IMR-90 (cell line): ENCODE measurements at regions not wholly inside any gene's neighbourhood (a gene's known extent, or its start where the extent isn't known, plus 50 kb on each side); places are given as distances from the start of the nearest gene placed in this dataset.

Experiments used
- CTCF ChIP-seq: conservative IDR thresholded peaks from 2 replicates; pipeline ENCODE4 v1.5.1; 2012; ENCODE audit warnings: mild to moderate bottlenecking, low read depth, low read length, improper control_type of control experiment
- ELK1 ChIP-seq: fragments of 150-350 bp; IDR thresholded peaks from 2 replicates; pipeline ENCODE4 v1.6.1; 2016; ENCODE audit warnings: low read depth, mild to moderate bottlenecking, low read length, moderate library complexity, borderline replicate concordance
- POLR2A ChIP-seq: IDR thresholded peaks from 2 replicates; pipeline ENCODE4 v1.6.1; 2012; ENCODE audit warnings: mild to moderate bottlenecking, low read depth, low read length
- TF ChIP-seq, protein P1 (sequence below): fragments of 150-350 bp; IDR thresholded peaks from 2 replicates; pipeline ENCODE4 v1.6.1; 2017; ENCODE audit warnings: mild to moderate bottlenecking, antibody characterized with exemption, low read length, low read depth

DNA sequence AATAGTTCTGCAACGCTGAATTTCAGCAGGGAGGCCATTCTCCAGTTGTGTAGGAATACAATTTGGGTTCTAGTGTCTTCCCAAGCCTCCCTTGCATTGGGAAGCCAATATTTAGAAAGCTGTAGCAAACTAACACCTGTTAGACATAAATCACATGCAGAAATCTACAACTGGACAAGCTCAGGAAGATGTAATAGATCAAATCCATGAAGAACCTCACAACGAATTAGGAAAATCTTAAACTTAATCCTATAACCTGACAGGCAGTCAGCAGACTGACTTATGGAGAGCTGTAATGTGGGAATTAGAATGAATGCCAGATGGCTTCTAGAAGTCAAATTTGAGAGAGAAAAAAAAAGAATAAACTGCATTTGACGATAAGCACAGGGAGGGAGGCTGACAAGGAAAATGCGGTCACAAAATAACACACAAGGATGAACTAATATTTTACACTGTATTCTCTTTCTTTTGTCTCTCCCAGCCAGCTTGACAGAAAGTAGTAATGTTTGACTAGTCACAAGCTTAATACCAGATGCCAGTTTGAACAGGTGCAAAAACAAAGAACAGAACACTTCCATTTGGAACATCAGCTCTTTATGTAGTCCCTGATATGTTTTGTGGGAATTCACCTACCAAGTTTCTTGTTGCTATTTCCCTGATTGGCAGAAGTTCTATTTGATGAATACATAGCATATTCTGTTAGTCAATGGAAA lies 50.8 kb upstream of the FANCL start:
- no peak for TF ChIP-seq CTCF
- TF ChIP-seq POLR2A: no peak
- TF ChIP-seq, protein P1, sequence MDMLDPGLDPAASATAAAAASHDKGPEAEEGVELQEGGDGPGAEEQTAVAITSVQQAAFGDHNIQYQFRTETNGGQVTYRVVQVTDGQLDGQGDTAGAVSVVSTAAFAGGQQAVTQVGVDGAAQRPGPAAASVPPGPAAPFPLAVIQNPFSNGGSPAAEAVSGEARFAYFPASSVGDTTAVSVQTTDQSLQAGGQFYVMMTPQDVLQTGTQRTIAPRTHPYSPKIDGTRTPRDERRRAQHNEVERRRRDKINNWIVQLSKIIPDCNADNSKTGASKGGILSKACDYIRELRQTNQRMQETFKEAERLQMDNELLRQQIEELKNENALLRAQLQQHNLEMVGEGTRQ: no peak
- TF ChIP-seq ELK1: no peak
